Gastrocnemius medialis (tissue), 4 donors: ENCODE measurements at regions not wholly inside any gene's neighbourhood (a gene's known extent, or its start where the extent isn't known, plus 50 kb on each side); places are given as distances from the start of the nearest gene placed in this dataset.

Experiments
- POLR2A ChIP-seq, 2 donors: fragments of 450-650 bp; IDR thresholded peaks; one replicate each; pipeline ENCODE4 v1.6.1; 2017; ENCODE audit warnings: antibody characterized with exemption in 2 of 2, mild to moderate bottlenecking in 2 of 2, moderate library complexity in 2 of 2
- TF ChIP-seq, protein P1 (sequence below), 5 experiments: fragments of 450-650 bp in 3 of 5; fragments of 200-600 bp in 2 of 5; sonication (generic) in 2 of 5; IDR thresholded peaks in 4 of 5; conservative IDR thresholded peaks in 1 of 5; 1 replicate in 4 of 5; 2 replicates in 1 of 5; pipeline ENCODE4 v1.5.1; 2016 to 2019; ENCODE audit warnings: antibody characterized with exemption in 5 of 5, mild to moderate bottlenecking in 3 of 5, moderate library complexity in 3 of 5

DNA sequence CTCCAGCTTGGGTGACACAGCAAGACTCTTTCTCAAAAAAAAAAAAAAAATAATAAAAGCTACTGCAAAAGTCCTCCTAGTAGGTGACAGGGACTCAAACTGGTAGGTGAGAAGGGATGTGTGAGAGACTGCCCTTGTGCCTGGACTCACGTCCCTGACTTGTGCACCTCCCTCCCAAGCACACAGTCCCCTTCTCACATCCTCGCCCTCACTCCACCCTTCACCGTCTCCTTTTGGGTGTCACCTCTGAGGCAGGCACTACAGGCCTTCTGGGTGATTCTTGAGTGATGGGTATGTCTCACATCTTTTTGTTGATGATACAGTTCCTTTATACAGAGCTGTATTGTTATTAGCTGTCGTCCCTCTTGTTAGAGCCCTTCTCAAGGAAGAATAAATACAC, 170.5 kb downstream of the TM9SF2 start:
- TF ChIP-seq POLR2A (IDR thresholded peaks at IDR 0.05), result no peak
- TF ChIP-seq, protein P1, sequence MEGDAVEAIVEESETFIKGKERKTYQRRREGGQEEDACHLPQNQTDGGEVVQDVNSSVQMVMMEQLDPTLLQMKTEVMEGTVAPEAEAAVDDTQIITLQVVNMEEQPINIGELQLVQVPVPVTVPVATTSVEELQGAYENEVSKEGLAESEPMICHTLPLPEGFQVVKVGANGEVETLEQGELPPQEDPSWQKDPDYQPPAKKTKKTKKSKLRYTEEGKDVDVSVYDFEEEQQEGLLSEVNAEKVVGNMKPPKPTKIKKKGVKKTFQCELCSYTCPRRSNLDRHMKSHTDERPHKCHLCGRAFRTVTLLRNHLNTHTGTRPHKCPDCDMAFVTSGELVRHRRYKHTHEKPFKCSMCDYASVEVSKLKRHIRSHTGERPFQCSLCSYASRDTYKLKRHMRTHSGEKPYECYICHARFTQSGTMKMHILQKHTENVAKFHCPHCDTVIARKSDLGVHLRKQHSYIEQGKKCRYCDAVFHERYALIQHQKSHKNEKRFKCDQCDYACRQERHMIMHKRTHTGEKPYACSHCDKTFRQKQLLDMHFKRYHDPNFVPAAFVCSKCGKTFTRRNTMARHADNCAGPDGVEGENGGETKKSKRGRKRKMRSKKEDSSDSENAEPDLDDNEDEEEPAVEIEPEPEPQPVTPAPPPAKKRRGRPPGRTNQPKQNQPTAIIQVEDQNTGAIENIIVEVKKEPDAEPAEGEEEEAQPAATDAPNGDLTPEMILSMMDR (IDR thresholded peaks at IDR 0.05 in 4 of 5, conservative IDR thresholded peaks at IDR 0.05 in 1 of 5), result no peak
